GM21717 (cell line): ENCODE measurements at regions not wholly inside any gene's neighbourhood (a gene's known extent, or its start where the extent isn't known, plus 50 kb on each side); places are given as distances from the start of the nearest gene placed in this dataset.
"Not testable (repeated sequence)": the region's sequence is repeated elsewhere in the genome, so short reads cannot be mapped to it uniquely, and the experiment has no call there.

ENCODE experiments used
- ATAC-seq: cut with Tn5 transposase; IDR thresholded peaks from one replicate; pipeline ENCODE4 v1.9.1; 2021; ENCODE audit warnings: mild to moderate bottlenecking, moderate library complexity; ENCODE audit not compliant: unreplicated experiment

- no peak for ATAC-seq
These were observed 98.9 kb upstream of the TAF11L2 start for GRCh38 chr5:17398866-17399835.

- ATAC-seq: no peak
These were observed 98.1 kb upstream of the TAF11L2 start for GRCh38 chr5:17399931-17400330.

- ATAC-seq: no peak
These were observed 97.1 kb upstream of the TAF11L2 start for GRCh38 chr5:17400724-17401469.

GRCh38 chr5:17401470-17402288 is 96.4 kb upstream of the TAF11L2 start:
- no peak for ATAC-seq

GRCh38 chr5:17402289-17403121 is 95.5 kb upstream of the TAF11L2 start:
- no peak for ATAC-seq

GRCh38 chr5:17403695-17404490 is 94.1 kb upstream of the TAF11L2 start:
- no peak for ATAC-seq

- ATAC-seq: no peak
These were observed 92.1 kb upstream of the TAF11L2 start for GRCh38 chr5:17405976-17406375.

GRCh38 chr5:17406423-17406838 is 91.6 kb upstream of the TAF11L2 start:
- ATAC-seq: no peak

- no peak for ATAC-seq
These were observed 86.3 kb upstream of the TAF11L2 start for GRCh38 chr5:17411436-17412402.

GRCh38 chr5:17412760-17413671 is 85.0 kb upstream of the TAF11L2 start:
- no peak for ATAC-seq

- ATAC-seq: no peak
These were observed 84.3 kb upstream of the TAF11L2 start for GRCh38 chr5:17413691-17414090.

GRCh38 chr5:17415321-17415758 is 82.7 kb upstream of the TAF11L2 start:
- ATAC-seq: no peak

GRCh38 chr5:17416374-17416773 is 81.7 kb upstream of the TAF11L2 start:
- ATAC-seq: not testable (repeated sequence)

GRCh38 chr5:17424674-17425073 is 73.4 kb upstream of the TAF11L2 start:
- ATAC-seq: no peak

GRCh38 chr5:17425385-17426070 is 72.5 kb upstream of the TAF11L2 start:
- ATAC-seq: no peak

- peak; percentile 93 for ATAC-seq
These were observed 71.8 kb upstream of the TAF11L2 start for GRCh38 chr5:17426104-17426749.
